Stomach (tissue), 8 donors: ENCODE measurements at regions not wholly inside any gene's neighbourhood (a gene's known extent, or its start where the extent isn't known, plus 50 kb on each side); places are given as distances from the start of the nearest gene placed in this dataset.

Experiments used
- DNase-seq, 2 donors: peaks; one replicate each; pipeline versions ENCODE4 v3.0.0 to v3.0.0-alpha.2; 2013 to 2019
- H3K27ac ChIP-seq, 5 donors: fragments of 200-600 bp in 4 of 5; sonication (generic) in 4 of 5; one replicate each; pipeline ENCODE4 v1.5.1; 2013 to 2019; ENCODE audit warnings: mild to moderate bottlenecking in 1 of 5, moderate library complexity in 1 of 5
- H3K27me3 ChIP-seq, 3 donors: fragments of 200-600 bp; sonication (generic); one replicate each; pipeline ENCODE4 v1.5.1; 2017 to 2019; ENCODE audit warnings: mixed run types in 1 of 3
- H3K36me3 ChIP-seq, 4 donors: fragments of 200-600 bp; sonication (generic); 1 replicate in 3 of 4; 2 replicates in 1 of 4; pipeline ENCODE4 v1.5.1; 2016 to 2019
- H3K4me1 ChIP-seq, 4 donors: fragments of 200-600 bp; sonication (generic); one replicate each; pipeline ENCODE4 v1.5.1; 2016 to 2019
- H3K4me3 ChIP-seq, 4 donors: fragments of 200-600 bp; sonication (generic) in 3 of 4; one replicate each; pipeline ENCODE4 v1.5.1; 2016 to 2019; ENCODE audit warnings: mild to moderate bottlenecking in 1 of 4
- H3K9me3 ChIP-seq, 4 donors: fragments of 200-600 bp; sonication (generic); one replicate each; pipeline ENCODE4 v1.5.1; 2016 to 2019
- EP300 ChIP-seq: sonication (generic); formaldehyde crosslinking; IDR thresholded peaks from one replicate; pipeline ENCODE4 v1.6.1; 2017; ENCODE audit warnings: antibody characterized with exemption
- POLR2A ChIP-seq, 4 donors: fragments of 450-650 bp; IDR thresholded peaks; one replicate each; pipeline ENCODE4 v1.6.1; 2016; ENCODE audit warnings: antibody characterized with exemption in 4 of 4, control low read depth in 2 of 4, mild to moderate bottlenecking in 1 of 4, moderate library complexity in 1 of 4
- POLR2AphosphoS5 ChIP-seq, 3 donors: sonication (generic); formaldehyde crosslinking; IDR thresholded peaks; one replicate each; pipeline ENCODE4 v1.6.1; 2016; ENCODE audit warnings: antibody characterized with exemption in 3 of 3
- WGBS, 5 donors: extraction: QIAGEN DNeasy Blood & Tissue Kit in 3 of 5; methylation state at CpG; one replicate each; pipeline versions ENCODE4 v1.1.5 to v1.1.7; 2013 to 2018; 5-methylcytosine and 5-hydroxymethylcytosine counted together
- intact Hi-C: fragments of 100-400 bp; cut with DNase I; formaldehyde crosslinking; loops from one replicate; pipeline ENCODE4 v1.15.1; 2023; ENCODE audit warnings: low total_unique reads
- TF ChIP-seq, protein P1 (sequence below), 7 experiments: fragments of 450-650 bp in 4 of 7; fragments of 200-600 bp in 3 of 7; sonication (generic) in 3 of 7; IDR thresholded peaks; one replicate each; pipeline ENCODE4 v1.5.1; 2016 to 2019; ENCODE audit warnings: antibody characterized with exemption in 7 of 7, control low read depth in 2 of 7, mild to moderate bottlenecking in 1 of 7
- donor health status: healthy with polysubstance abuse.
- donor health status: Bipolar disorder and iron deficiency.
- donor health status: healthy.

DNA sequence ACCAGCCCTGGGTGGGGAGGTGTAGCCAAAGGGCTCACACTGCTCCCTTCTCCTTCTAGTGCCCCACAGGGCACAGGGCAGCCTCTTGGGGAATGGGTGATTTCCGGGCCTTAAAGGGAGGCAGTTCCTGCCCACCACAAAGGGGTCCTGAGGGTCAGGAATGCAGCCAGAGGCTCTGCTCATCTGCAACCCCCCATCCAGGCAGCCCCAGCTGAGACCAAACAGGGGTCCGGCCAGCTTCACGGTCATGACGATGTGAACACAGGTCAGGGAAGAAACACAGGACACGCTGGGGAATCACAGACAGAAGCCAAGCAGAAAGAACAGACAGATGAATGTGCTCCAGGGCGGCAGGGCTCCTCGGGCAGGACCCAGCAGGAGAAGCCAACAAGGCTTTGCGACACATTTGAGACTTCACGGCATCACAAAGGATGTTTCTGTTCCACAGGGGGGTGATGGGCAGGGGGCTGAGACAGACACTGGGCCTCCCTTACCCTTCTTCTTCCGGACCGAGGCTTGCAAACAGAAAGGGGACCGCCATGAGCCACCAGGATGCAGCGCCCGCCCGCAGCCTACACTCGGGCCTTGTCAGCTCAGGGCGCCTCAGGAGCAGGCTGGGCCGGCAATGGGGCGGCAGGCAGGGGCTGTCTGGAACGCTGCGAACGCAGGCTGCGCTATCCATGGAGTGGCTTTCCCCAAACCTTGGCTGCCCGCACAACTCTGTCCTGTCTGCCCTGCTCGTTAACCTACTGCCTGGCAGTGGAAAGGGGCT is 101.9 kb downstream of the CTTN start:
- H3K36me3 ChIP-seq = peaks cover 0 to 3% (median 0%) of the 10 kb centered on the region in 4 donors
- H3K4me1 ChIP-seq = peaks cover 0 to 6% (median 0%) of the 10 kb centered on the region in 4 donors
- no peak for DNase-seq
- intact Hi-C loops = no loop called here
- 92 to 95% (median 93%) methylated on average over 16 to 25 of the region's 25 CpGs for WGBS, 5 donors
- H3K4me3 ChIP-seq = no peak overlapping the region
- no peak for TF ChIP-seq POLR2AphosphoS5 (IDR thresholded peaks at IDR 0.05)
- no peak overlapping the region for H3K27ac ChIP-seq
- H3K27me3 ChIP-seq = no peaks in the 10 kb centered on the region
- H3K9me3 ChIP-seq = no peaks in the 10 kb centered on the region

DNA sequence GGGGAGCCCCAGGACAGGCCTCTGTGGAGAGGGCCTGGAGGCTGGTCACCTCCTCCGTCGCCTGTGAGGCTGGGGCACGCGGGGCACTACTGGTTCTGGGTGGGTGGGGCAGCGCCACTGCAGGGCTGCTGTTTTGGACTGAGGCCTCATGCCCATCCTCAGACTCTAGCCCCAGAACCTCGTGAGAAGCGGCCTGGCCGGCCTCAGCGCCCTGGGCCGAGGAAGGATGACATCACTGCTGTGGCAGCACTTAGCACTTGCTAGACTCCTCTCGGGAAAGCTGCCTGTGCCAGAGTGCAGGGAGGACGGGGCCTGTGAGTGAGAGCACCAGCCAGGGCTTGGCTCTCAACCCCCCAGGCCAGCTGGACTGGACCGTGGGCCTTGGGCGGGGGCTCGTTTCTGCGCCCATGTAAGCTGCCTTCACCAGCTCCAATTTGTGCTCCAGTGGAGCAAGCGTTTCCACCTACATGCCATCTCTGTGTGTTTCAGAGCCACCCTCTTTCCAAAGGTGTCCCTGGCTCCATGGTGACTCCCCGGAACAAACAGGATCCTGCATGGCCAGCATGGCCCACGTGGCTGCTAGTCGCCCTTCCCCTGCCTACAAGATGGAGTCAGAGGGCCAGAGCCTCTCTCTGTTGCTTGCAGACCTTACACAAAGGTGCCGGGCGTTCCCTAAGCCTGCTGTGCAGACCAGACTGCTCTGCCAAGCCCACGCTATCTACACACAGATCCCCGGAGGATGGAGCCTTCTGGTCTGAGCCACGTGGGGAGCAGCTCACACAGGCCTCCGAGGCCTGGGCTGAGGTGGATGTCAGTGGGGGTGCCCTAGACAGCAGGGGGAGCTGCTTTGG is 102.9 kb downstream of the CTTN start:
- Histone ChIP-seq H3K27ac (no peak overlapping the region), H3K4me3 (no peak overlapping the region), H3K9me3 (no peaks in the 10 kb centered on the region), H3K4me1 (peaks cover 0 to 6% (median 0%) of the 10 kb centered on the region in 4 donors), H3K27me3 (no peaks in the 10 kb centered on the region), H3K36me3 (peaks cover 0 to 3% (median 0%) of the 10 kb centered on the region in 4 donors)
- TF ChIP-seq, protein P1, sequence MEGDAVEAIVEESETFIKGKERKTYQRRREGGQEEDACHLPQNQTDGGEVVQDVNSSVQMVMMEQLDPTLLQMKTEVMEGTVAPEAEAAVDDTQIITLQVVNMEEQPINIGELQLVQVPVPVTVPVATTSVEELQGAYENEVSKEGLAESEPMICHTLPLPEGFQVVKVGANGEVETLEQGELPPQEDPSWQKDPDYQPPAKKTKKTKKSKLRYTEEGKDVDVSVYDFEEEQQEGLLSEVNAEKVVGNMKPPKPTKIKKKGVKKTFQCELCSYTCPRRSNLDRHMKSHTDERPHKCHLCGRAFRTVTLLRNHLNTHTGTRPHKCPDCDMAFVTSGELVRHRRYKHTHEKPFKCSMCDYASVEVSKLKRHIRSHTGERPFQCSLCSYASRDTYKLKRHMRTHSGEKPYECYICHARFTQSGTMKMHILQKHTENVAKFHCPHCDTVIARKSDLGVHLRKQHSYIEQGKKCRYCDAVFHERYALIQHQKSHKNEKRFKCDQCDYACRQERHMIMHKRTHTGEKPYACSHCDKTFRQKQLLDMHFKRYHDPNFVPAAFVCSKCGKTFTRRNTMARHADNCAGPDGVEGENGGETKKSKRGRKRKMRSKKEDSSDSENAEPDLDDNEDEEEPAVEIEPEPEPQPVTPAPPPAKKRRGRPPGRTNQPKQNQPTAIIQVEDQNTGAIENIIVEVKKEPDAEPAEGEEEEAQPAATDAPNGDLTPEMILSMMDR (IDR thresholded peaks at IDR 0.05) = no peak
- TF ChIP-seq POLR2AphosphoS5 (IDR thresholded peaks at IDR 0.05) = no peak
- no peak for TF ChIP-seq POLR2A (IDR thresholded peaks at IDR 0.05)
- no peak for TF ChIP-seq EP300
- DNase-seq = peak in 1 of 2 donors; percentile 35
- intact Hi-C loops = no loop called here
- whole genome bisulfite sequencing, 5 donors = 76 to 88% (median 84%) methylated on average over 15 to 26 of the region's 26 CpGs

DNA sequence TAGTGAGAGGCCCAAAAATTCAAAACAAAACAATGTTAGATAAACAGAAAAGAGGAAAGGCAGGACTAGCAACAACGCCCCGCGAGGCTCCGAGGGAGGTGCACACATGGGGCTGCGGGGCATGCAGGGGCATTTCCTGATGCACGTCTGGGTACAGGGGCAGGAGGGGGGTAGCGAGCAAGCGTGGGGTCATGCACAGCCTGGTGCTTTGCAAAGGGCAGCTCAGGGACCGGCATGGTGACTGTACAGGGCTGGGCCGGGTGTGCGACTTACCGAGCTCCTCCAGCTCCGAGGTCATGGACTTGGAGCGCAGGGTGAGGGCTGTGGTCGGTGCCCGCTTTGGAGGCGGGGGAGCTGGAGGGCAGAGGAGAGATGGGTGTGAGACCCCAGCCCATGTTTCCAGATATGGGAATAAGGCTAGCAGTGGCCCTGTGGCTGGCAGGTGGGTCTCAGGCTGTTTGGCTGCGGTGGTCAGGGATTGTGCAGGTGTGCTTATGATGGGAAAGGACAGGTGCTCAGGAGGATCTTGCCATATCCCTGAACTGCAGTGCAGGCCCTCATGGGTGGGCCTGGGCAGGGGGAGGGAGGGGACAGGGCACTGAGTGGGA is 103.7 kb downstream of the CTTN start:
- H3K4me1 ChIP-seq = peaks cover 0 to 6% (median 0%) of the 10 kb centered on the region in 4 donors
- no peak for TF ChIP-seq POLR2A (IDR thresholded peaks at IDR 0.05)
- no peaks in the 10 kb centered on the region for H3K9me3 ChIP-seq
- WGBS, 5 donors = 83 to 95% (median 88%) methylated on average over 17 to 18 of the region's 18 CpGs
- H3K27me3 ChIP-seq = no peaks in the 10 kb centered on the region
- H3K27ac ChIP-seq = no peak overlapping the region
- DNase-seq = no peak
- intact Hi-C loops = no loop called here
- H3K36me3 ChIP-seq = peaks cover 0 to 3% (median 0%) of the 10 kb centered on the region in 4 donors
- no peak overlapping the region for H3K4me3 ChIP-seq

DNA sequence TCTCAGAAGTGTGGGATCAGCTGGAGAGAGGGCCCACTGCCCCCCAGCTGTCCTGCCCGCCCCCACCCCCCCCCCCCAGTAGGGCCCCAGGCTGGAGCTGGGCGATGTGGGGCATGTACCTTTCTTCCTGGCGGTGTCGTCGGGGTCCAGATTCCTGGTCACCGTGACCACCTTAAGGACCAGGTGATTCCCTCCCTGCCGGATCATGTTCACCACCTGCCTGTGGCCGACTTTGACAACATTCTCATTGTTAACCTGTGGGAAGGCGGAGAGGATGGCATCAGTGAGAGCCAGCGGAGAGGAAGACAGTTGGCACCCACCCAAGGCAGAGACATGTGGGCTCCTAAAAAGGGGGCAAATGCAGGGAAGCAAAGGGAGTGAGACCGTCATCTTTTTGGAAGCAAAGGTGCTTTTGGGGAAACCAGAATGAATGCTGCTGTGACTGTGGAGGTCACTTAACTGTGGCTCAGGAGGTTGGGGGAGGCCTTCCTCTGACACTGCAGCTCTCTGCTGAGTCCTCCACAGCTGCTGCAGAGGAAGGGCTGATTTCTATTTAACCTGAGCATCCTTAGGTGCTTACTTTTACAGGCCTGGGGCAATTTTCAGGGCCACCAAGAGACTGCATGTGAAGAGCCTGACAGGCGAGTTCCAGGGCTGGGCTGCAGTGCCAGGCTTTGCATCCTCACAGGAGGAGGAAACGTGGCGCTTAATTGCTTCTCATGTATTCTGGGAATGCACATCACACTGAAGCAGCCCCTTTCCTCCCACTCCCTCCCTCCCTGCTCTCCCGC is 104.5 kb downstream of the CTTN start:
- no peaks in the 10 kb centered on the region for H3K9me3 ChIP-seq
- TF ChIP-seq, protein P1 (IDR thresholded peaks at IDR 0.05) = no peak
- TF ChIP-seq POLR2AphosphoS5 (IDR thresholded peaks at IDR 0.05) (no peak), EP300 (no peak)
- H3K36me3 ChIP-seq = peaks cover 0 to 3% (median 0%) of the 10 kb centered on the region in 4 donors
- intact Hi-C loops = no loop called here
- DNase-seq = peak in 1 of 2 donors; percentile 23
- 81 to 89% (median 86%) methylated on average over 14 to 15 of the region's 15 CpGs for WGBS, 5 donors
- no peaks in the 10 kb centered on the region for H3K27me3 ChIP-seq
- no peak overlapping the region for H3K27ac ChIP-seq
- no peak overlapping the region for H3K4me3 ChIP-seq
- peaks cover 0 to under 1% (median 0%) of the 10 kb centered on the region in 4 donors for H3K4me1 ChIP-seq
